IPS-20b (cell line): ENCODE measurements at regions not wholly inside any gene's neighbourhood (a gene's known extent, or its start where the extent isn't known, plus 50 kb on each side); places are given as distances from the start of the nearest gene placed in this dataset.
"Not testable (repeated sequence)": the region's sequence is repeated elsewhere in the genome, so short reads cannot be mapped to it uniquely, and the experiment has no call there.

Experiments used
- H3K27ac ChIP-seq: one replicate; pipeline ENCODE4 v1.5.1; 2013; ENCODE audit warnings: low read length
- H3K27me3 ChIP-seq: 2 replicates; pipeline ENCODE4 v1.6.1; 2013; ENCODE audit warnings: mild to moderate bottlenecking, low read length, inconsistent platforms; ENCODE audit not compliant: insufficient read depth
- H3K36me3 ChIP-seq: 2 replicates; pipeline ENCODE4 v1.6.1; 2013; ENCODE audit warnings: low read depth, mild to moderate bottlenecking, inconsistent platforms, low read length, moderate library complexity; ENCODE audit not compliant: insufficient read depth
- H3K4me1 ChIP-seq: 2 replicates; pipeline ENCODE4 v1.6.1; 2013; ENCODE audit warnings: mild to moderate bottlenecking, control low read depth, inconsistent platforms, low read length, moderate library complexity; ENCODE audit not compliant: insufficient read depth
- H3K4me3 ChIP-seq: 2 replicates; pipeline ENCODE4 v1.5.1; 2013; ENCODE audit warnings: mild to moderate bottlenecking, low read length, inconsistent platforms
- H3K9ac ChIP-seq: 2 replicates; pipeline ENCODE4 v1.6.1; 2013; ENCODE audit warnings: low read depth, mild to moderate bottlenecking, inconsistent platforms, low read length, moderate library complexity
- H3K9me3 ChIP-seq: 2 replicates; pipeline ENCODE4 v1.6.1; 2013; ENCODE audit warnings: mild to moderate bottlenecking, low read depth, low read length, inconsistent platforms; ENCODE audit not compliant: insufficient read depth

GRCh38 chr4:10837151-10837550 lies 152.6 kb upstream of the CLNK start:
- no peaks in the 10 kb centered on the region for H3K36me3 ChIP-seq
- H3K27ac ChIP-seq, result no peak overlapping the region
- no peaks in the 10 kb centered on the region for H3K9me3 ChIP-seq
- H3K9ac ChIP-seq, result no peak overlapping the region
- no peaks in the 10 kb centered on the region for H3K4me1 ChIP-seq
- H3K4me3 ChIP-seq, result no peak overlapping the region
- H3K27me3 ChIP-seq, result no peaks in the 10 kb centered on the region

- H3K9ac ChIP-seq, result no peak overlapping the region
- H3K9me3 ChIP-seq, result no peaks in the 10 kb centered on the region
- no peaks in the 10 kb centered on the region for H3K4me1 ChIP-seq
- H3K27me3 ChIP-seq, result no peaks in the 10 kb centered on the region
- no peak overlapping the region for H3K27ac ChIP-seq
- H3K36me3 ChIP-seq, result no peaks in the 10 kb centered on the region
- H3K4me3 ChIP-seq, result no peak overlapping the region
Measured at GRCh38 chr4:10832806-10833628, 148.4 kb upstream of the CLNK start.

GRCh38 chr4:10831727-10832408 lies 147.3 kb upstream of the CLNK start:
- Histone ChIP-seq H3K27me3 (no peaks in the 10 kb centered on the region), H3K4me3 (no peak overlapping the region), H3K9me3 (no peaks in the 10 kb centered on the region), H3K4me1 (no peaks in the 10 kb centered on the region), H3K9ac (no peak overlapping the region), H3K27ac (no peak overlapping the region), H3K36me3 (no peaks in the 10 kb centered on the region)

- H3K9me3 ChIP-seq, H3K4me3 ChIP-seq, H3K27ac ChIP-seq, H3K4me1 ChIP-seq, H3K9ac ChIP-seq, H3K36me3 ChIP-seq, H3K27me3 ChIP-seq: not testable (repeated sequence)
Measured at GRCh38 chr4:10828918-10829538, 144.5 kb upstream of the CLNK start.

GRCh38 chr4:10821826-10822225 lies 137.3 kb upstream of the CLNK start:
- H3K9me3 ChIP-seq, result no peaks in the 10 kb centered on the region
- no peaks in the 10 kb centered on the region for H3K36me3 ChIP-seq
- no peak overlapping the region for H3K9ac ChIP-seq
- no peak overlapping the region for H3K27ac ChIP-seq
- H3K4me3 ChIP-seq, result no peak overlapping the region
- H3K4me1 ChIP-seq, result no peaks in the 10 kb centered on the region
- H3K27me3 ChIP-seq, result no peaks in the 10 kb centered on the region

- Histone ChIP-seq H3K9ac (no peak overlapping the region), H3K27me3 (no peaks in the 10 kb centered on the region), H3K9me3 (no peaks in the 10 kb centered on the region), H3K27ac (no peak overlapping the region), H3K4me3 (no peak overlapping the region), H3K4me1 (no peaks in the 10 kb centered on the region), H3K36me3 (no peaks in the 10 kb centered on the region)
Measured at GRCh38 chr4:10816571-10816970, 132.0 kb upstream of the CLNK start.

GRCh38 chr4:10811991-10812390 lies 127.4 kb upstream of the CLNK start:
- no peak overlapping the region for H3K9ac ChIP-seq
- no peaks in the 10 kb centered on the region for H3K27me3 ChIP-seq
- H3K9me3 ChIP-seq, result no peaks in the 10 kb centered on the region
- H3K4me1 ChIP-seq, result no peaks in the 10 kb centered on the region
- H3K27ac ChIP-seq, result no peak overlapping the region
- no peak overlapping the region for H3K4me3 ChIP-seq
- no peaks in the 10 kb centered on the region for H3K36me3 ChIP-seq

- no peaks in the 10 kb centered on the region for H3K9me3 ChIP-seq
- H3K4me3 ChIP-seq, result no peak overlapping the region
- H3K9ac ChIP-seq, result no peak overlapping the region
- H3K27me3 ChIP-seq, result no peaks in the 10 kb centered on the region
- H3K4me1 ChIP-seq, result no peaks in the 10 kb centered on the region; the same call in 1 of the 2 replicates
- H3K36me3 ChIP-seq, result no peaks in the 10 kb centered on the region
- H3K27ac ChIP-seq, result no peak overlapping the region
Measured at GRCh38 chr4:10810411-10810810, 125.8 kb upstream of the CLNK start.

GRCh38 chr4:10809905-10810304 lies 125.3 kb upstream of the CLNK start:
- Histone ChIP-seq H3K4me1 (no peaks in the 10 kb centered on the region; the same call in 1 of the 2 replicates), H3K36me3 (no peaks in the 10 kb centered on the region), H3K27ac (no peak overlapping the region), H3K9me3 (no peaks in the 10 kb centered on the region), H3K4me3 (no peak overlapping the region), H3K9ac (no peak overlapping the region), H3K27me3 (no peaks in the 10 kb centered on the region)

GRCh38 chr4:10808591-10808990 lies 124.0 kb upstream of the CLNK start:
- Histone ChIP-seq H3K27ac (no peak overlapping the region), H3K36me3 (no peaks in the 10 kb centered on the region), H3K4me1 (no peaks in the 10 kb centered on the region; the same call in 1 of the 2 replicates), H3K9ac (no peak overlapping the region), H3K9me3 (no peaks in the 10 kb centered on the region), H3K4me3 (no peak overlapping the region), H3K27me3 (no peaks in the 10 kb centered on the region)

GRCh38 chr4:10806953-10807645 lies 122.5 kb upstream of the CLNK start:
- H3K9me3 ChIP-seq, result no peaks in the 10 kb centered on the region
- H3K27me3 ChIP-seq, result no peaks in the 10 kb centered on the region
- no peaks in the 10 kb centered on the region for H3K36me3 ChIP-seq
- no peak overlapping the region for H3K9ac ChIP-seq
- H3K4me3 ChIP-seq, result no peak overlapping the region
- H3K4me1 ChIP-seq, result no peaks in the 10 kb centered on the region; the same call in 1 of the 2 replicates
- no peak overlapping the region for H3K27ac ChIP-seq
